ENCODE measurements at regions not wholly inside any gene's neighbourhood (a gene's known extent, or its start where the extent isn't known, plus 50 kb on each side); places are given as distances from the start of the nearest gene placed in this dataset.
"Not testable (repeated sequence)": the region's sequence is repeated elsewhere in the genome, so short reads cannot be mapped to it uniquely, and the experiment has no call there.

- Histone ChIP-seq H3K9me3 (ENCODE audit: control insufficient read depth, low read depth, low read length) (no peaks in the 10 kb centered on the region), H3K27me3 (ENCODE audit: control insufficient read depth, insufficient read depth, low read length) (no peaks in the 10 kb centered on the region), H3K36me3 (ENCODE audit: control insufficient read depth, insufficient read depth, low read length) (no peaks in the 10 kb centered on the region), H3K27ac (ENCODE audit: low read length) (no peak overlapping the region), H3K4me3 (ENCODE audit: low read length) (no peak overlapping the region), H3K4me1 (ENCODE audit: control insufficient read depth, insufficient read depth, low read length) (no peaks in the 10 kb centered on the region)
- WGBS (ENCODE audit: insufficient coverage, low lambda C conversion rate): no CpG with 5 or more reads among the region's 2 CpGs
- no peak for DNase-seq
Observed at GRCh38 chr4:159592898-159593556, 490.1 kb downstream of the RAPGEF2 start.

GRCh38 chr4:159593681-159594080, 490.8 kb downstream of the RAPGEF2 start:
- DNase-seq: no peak
- WGBS (ENCODE audit: insufficient coverage, low lambda C conversion rate): 41% methylated on average over 3 of the region's 4 CpGs
- Histone ChIP-seq H3K9me3 (ENCODE audit: control insufficient read depth, low read depth, low read length) (no peaks in the 10 kb centered on the region), H3K4me3 (ENCODE audit: low read length) (no peak overlapping the region), H3K4me1 (ENCODE audit: control insufficient read depth, insufficient read depth, low read length) (no peaks in the 10 kb centered on the region), H3K36me3 (ENCODE audit: control insufficient read depth, insufficient read depth, low read length) (no peaks in the 10 kb centered on the region), H3K27me3 (ENCODE audit: control insufficient read depth, insufficient read depth, low read length) (no peaks in the 10 kb centered on the region), H3K27ac (ENCODE audit: low read length) (no peak overlapping the region)

GRCh38 chr4:159594576-159594975, 491.7 kb downstream of the RAPGEF2 start:
- H3K4me3 ChIP-seq (ENCODE audit: low read length): no peak overlapping the region
- H3K4me1 ChIP-seq (ENCODE audit: control insufficient read depth, insufficient read depth, low read length): no peaks in the 10 kb centered on the region
- H3K27me3 ChIP-seq (ENCODE audit: control insufficient read depth, insufficient read depth, low read length): no peaks in the 10 kb centered on the region
- H3K9me3 ChIP-seq (ENCODE audit: control insufficient read depth, low read depth, low read length): no peaks in the 10 kb centered on the region
- DNase-seq: no peak
- WGBS (ENCODE audit: insufficient coverage, low lambda C conversion rate): 80% methylated on average over 1 of the region's 2 CpGs
- no peaks in the 10 kb centered on the region for H3K36me3 ChIP-seq (ENCODE audit: control insufficient read depth, insufficient read depth, low read length)
- H3K27ac ChIP-seq (ENCODE audit: low read length): no peak overlapping the region

- H3K27ac ChIP-seq (ENCODE audit: low read length); H3K9me3 ChIP-seq (ENCODE audit: control insufficient read depth, low read depth, low read length); H3K27me3 ChIP-seq (ENCODE audit: control insufficient read depth, insufficient read depth, low read length); H3K4me1 ChIP-seq (ENCODE audit: control insufficient read depth, insufficient read depth, low read length); H3K4me3 ChIP-seq (ENCODE audit: low read length); DNase-seq; H3K36me3 ChIP-seq (ENCODE audit: control insufficient read depth, insufficient read depth, low read length): not testable (repeated sequence)
- no CpG with 5 or more reads among the region's 4 CpGs for WGBS (ENCODE audit: insufficient coverage, low lambda C conversion rate)
Observed at GRCh38 chr4:159595101-159595500, 492.2 kb downstream of the RAPGEF2 start.

- Histone ChIP-seq H3K4me1 (ENCODE audit: control insufficient read depth, insufficient read depth, low read length) (peaks cover 3% of the 10 kb centered on the region), H3K27ac (ENCODE audit: low read length) (no peak overlapping the region), H3K27me3 (ENCODE audit: control insufficient read depth, insufficient read depth, low read length) (no peaks in the 10 kb centered on the region), H3K36me3 (ENCODE audit: control insufficient read depth, insufficient read depth, low read length) (no peaks in the 10 kb centered on the region), H3K4me3 (ENCODE audit: low read length) (no peak overlapping the region), H3K9me3 (ENCODE audit: control insufficient read depth, low read depth, low read length) (no peaks in the 10 kb centered on the region)
- 100% methylated on average over 1 of the region's 2 CpGs for WGBS (ENCODE audit: insufficient coverage, low lambda C conversion rate)
- no peak for DNase-seq
Observed at GRCh38 chr4:159598602-159599001, 495.7 kb downstream of the RAPGEF2 start.

- peaks cover 3% of the 10 kb centered on the region for H3K4me1 ChIP-seq (ENCODE audit: control insufficient read depth, insufficient read depth, low read length)
- DNase-seq: peak in 1 of 2 donors; percentile 77
- peak overlapping the region; percentile 11 for H3K4me3 ChIP-seq (ENCODE audit: low read length)
- peak overlapping the region; percentile 41 for H3K27ac ChIP-seq (ENCODE audit: low read length)
- no peaks in the 10 kb centered on the region for H3K27me3 ChIP-seq (ENCODE audit: control insufficient read depth, insufficient read depth, low read length)
- H3K36me3 ChIP-seq (ENCODE audit: control insufficient read depth, insufficient read depth, low read length): no peaks in the 10 kb centered on the region
- no peaks in the 10 kb centered on the region for H3K9me3 ChIP-seq (ENCODE audit: control insufficient read depth, low read depth, low read length)
- WGBS (ENCODE audit: insufficient coverage, low lambda C conversion rate): no CpG with 5 or more reads among the region's 2 CpGs
Observed at GRCh38 chr4:159600061-159600460, 497.2 kb downstream of the RAPGEF2 start.

GRCh38 chr4:159604781-159605180, 501.9 kb downstream of the RAPGEF2 start:
- 50% methylated on average over 1 of the region's 3 CpGs for WGBS (ENCODE audit: insufficient coverage, low lambda C conversion rate)
- peaks cover 3% of the 10 kb centered on the region for H3K4me1 ChIP-seq (ENCODE audit: control insufficient read depth, insufficient read depth, low read length)

GRCh38 chr4:159606835-159607234, 504.0 kb downstream of the RAPGEF2 start:
- no peaks in the 10 kb centered on the region for H3K27me3 ChIP-seq (ENCODE audit: control insufficient read depth, insufficient read depth, low read length)
- DNase-seq: no peak
- no peak overlapping the region for H3K27ac ChIP-seq (ENCODE audit: low read length)
- no peak overlapping the region for H3K4me3 ChIP-seq (ENCODE audit: low read length)
- no peaks in the 10 kb centered on the region for H3K9me3 ChIP-seq (ENCODE audit: control insufficient read depth, low read depth, low read length)
- H3K4me1 ChIP-seq (ENCODE audit: control insufficient read depth, insufficient read depth, low read length): peaks cover 3% of the 10 kb centered on the region
- no peaks in the 10 kb centered on the region for H3K36me3 ChIP-seq (ENCODE audit: control insufficient read depth, insufficient read depth, low read length)

More at GRCh38 chr4:159604781-159605180, 501.9 kb downstream of the RAPGEF2 start:
- no peak overlapping the region for H3K27ac ChIP-seq (ENCODE audit: low read length)
- H3K9me3 ChIP-seq (ENCODE audit: control insufficient read depth, low read depth, low read length): no peaks in the 10 kb centered on the region
- no peak overlapping the region for H3K4me3 ChIP-seq (ENCODE audit: low read length)
- no peak for DNase-seq
- no peaks in the 10 kb centered on the region for H3K27me3 ChIP-seq (ENCODE audit: control insufficient read depth, insufficient read depth, low read length)
- no peaks in the 10 kb centered on the region for H3K36me3 ChIP-seq (ENCODE audit: control insufficient read depth, insufficient read depth, low read length)

GRCh38 chr4:159607809-159608208, 504.9 kb downstream of the RAPGEF2 start:
- Histone ChIP-seq H3K36me3 (ENCODE audit: control insufficient read depth, insufficient read depth, low read length) (no peaks in the 10 kb centered on the region), H3K9me3 (ENCODE audit: control insufficient read depth, low read depth, low read length) (no peaks in the 10 kb centered on the region), H3K4me1 (ENCODE audit: control insufficient read depth, insufficient read depth, low read length) (peaks cover 3% of the 10 kb centered on the region), H3K4me3 (ENCODE audit: low read length) (no peak overlapping the region), H3K27me3 (ENCODE audit: control insufficient read depth, insufficient read depth, low read length) (no peaks in the 10 kb centered on the region), H3K27ac (ENCODE audit: low read length) (no peak overlapping the region)
- WGBS (ENCODE audit: insufficient coverage, low lambda C conversion rate): no CpG with 5 or more reads among the region's 1 CpG
- DNase-seq: no peak

GRCh38 chr4:159608436-159608835, 505.6 kb downstream of the RAPGEF2 start:
- Histone ChIP-seq H3K4me1 (ENCODE audit: control insufficient read depth, insufficient read depth, low read length) (no peaks in the 10 kb centered on the region), H3K27me3 (ENCODE audit: control insufficient read depth, insufficient read depth, low read length) (no peaks in the 10 kb centered on the region), H3K36me3 (ENCODE audit: control insufficient read depth, insufficient read depth, low read length) (no peaks in the 10 kb centered on the region), H3K9me3 (ENCODE audit: control insufficient read depth, low read depth, low read length) (no peaks in the 10 kb centered on the region), H3K27ac (ENCODE audit: low read length) (no peak overlapping the region), H3K4me3 (ENCODE audit: low read length) (no peak overlapping the region)
- DNase-seq: no peak
- whole genome bisulfite sequencing (ENCODE audit: insufficient coverage, low lambda C conversion rate): 81% methylated on average over 4 of the region's 4 CpGs

GRCh38 chr4:159632031-159632430, 529.2 kb downstream of the RAPGEF2 start:
- Histone ChIP-seq H3K27ac (ENCODE audit: low read length) (no peak overlapping the region), H3K36me3 (ENCODE audit: control insufficient read depth, insufficient read depth, low read length) (no peaks in the 10 kb centered on the region), H3K4me1 (ENCODE audit: control insufficient read depth, insufficient read depth, low read length) (no peaks in the 10 kb centered on the region), H3K27me3 (ENCODE audit: control insufficient read depth, insufficient read depth, low read length) (no peaks in the 10 kb centered on the region), H3K4me3 (ENCODE audit: low read length) (no peak overlapping the region), H3K9me3 (ENCODE audit: control insufficient read depth, low read depth, low read length) (no peaks in the 10 kb centered on the region)
- DNase-seq: no peak
- WGBS (ENCODE audit: insufficient coverage, low lambda C conversion rate): no CpG with 5 or more reads among the region's 1 CpG
